GM21390 (cell line): ENCODE measurements at regions not wholly inside any gene's neighbourhood (a gene's known extent, or its start where the extent isn't known, plus 50 kb on each side); places are given as distances from the start of the nearest gene placed in this dataset.

Experiments used
- ATAC-seq: cut with Tn5 transposase; IDR thresholded peaks from one replicate; pipeline ENCODE4 v1.9.1; 2021; ENCODE audit not compliant: unreplicated experiment

DNA sequence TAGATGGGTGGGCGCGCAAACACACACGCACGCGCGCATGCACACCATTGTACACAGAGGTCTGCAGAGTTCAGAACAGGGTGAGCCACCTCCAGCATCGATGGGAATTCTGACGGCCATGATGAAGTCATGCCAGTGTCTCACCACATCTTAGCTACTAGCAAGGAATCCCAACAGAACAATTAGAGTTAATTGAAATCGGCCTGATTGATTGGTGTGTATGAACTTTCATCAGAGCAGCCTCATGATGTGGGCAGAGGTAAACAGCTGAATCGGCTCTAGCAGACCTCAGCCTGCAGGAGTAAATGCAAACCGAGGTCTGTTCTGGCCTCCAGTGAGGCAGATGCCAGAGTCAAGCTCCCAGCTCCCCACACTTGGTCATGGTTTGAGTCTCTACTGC is 200.6 kb downstream of the CBLN1 start:
- no peak for ATAC-seq

DNA sequence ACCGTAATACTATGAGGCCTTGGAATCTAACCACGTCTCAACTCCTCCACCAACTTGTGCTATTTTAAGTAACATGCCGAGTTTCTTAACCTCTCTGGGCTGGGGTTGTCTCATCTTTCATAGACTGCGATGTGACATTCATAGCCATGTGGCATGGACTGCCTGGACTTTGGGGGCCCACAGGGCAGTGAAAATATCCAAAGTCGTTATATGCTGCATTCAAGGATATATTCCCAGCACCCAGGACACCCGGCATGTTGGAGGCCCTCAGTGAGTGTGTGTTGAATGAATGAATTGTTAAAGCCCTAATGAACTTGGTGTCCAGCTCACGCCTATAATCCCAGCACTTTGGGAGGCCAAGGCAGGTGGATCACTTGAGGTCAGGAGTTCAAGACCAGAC is 203.1 kb downstream of the CBLN1 start:
- ATAC-seq, result no peak

DNA sequence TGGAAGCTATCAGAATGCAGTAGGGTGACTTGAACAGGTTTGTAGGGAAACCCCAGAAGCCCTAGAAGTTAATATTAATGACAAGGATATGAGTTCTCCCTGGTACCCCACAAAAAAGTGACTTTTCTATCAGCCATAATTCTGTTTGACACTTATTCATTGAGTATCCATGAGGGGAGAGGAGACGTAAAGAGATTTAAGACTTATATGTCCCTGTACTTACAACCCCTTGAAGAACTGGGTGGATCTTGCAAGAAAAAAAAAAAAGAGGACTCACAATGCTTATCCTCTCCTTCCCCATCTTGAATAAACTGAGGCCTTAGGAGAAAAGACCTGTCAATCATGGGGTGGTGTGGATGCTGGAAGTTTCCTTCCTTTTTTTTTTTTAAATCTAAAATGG is 203.5 kb downstream of the CBLN1 start:
- ATAC-seq, result no peak

DNA sequence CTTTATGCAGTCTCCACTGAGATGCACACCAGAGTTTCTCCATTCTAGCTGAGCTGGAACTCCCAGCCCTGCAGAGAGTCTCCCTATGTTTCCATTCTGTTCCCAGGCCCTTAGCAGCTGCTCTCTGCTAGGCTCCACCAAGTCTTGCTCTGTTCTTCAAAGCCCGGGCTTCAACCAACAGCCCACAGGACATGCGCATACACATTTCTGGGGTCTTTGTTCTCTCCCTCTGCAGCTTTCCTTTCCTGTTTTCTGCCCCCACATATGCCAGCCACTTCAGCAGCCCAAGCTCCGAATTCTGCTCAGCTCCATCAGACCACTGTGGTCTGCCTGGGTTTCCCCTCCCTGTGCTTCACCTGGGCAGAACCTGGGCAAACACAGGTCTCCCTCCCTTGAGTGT is 205.9 kb downstream of the CBLN1 start:
- ATAC-seq, result no peak

DNA sequence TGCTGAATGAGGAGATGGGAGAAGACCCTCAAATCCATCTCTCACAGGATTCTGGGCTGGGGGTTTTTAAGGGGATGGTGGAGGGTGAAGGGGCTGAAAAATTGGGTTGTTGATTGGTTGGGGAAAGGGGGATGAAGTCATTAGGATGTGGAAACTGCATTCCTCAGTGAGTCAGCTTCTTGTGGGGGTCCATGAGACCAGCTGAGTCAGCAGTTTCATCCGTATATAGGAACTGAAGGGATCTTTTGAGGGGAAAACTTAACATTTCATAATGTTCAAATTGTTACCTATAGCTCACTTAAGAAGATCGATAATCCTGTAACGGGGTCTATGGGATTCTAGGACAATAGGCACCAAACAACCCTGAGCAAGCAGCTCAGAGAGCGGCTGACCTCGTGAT is 213.4 kb downstream of the CBLN1 start:
- ATAC-seq, result no peak

DNA sequence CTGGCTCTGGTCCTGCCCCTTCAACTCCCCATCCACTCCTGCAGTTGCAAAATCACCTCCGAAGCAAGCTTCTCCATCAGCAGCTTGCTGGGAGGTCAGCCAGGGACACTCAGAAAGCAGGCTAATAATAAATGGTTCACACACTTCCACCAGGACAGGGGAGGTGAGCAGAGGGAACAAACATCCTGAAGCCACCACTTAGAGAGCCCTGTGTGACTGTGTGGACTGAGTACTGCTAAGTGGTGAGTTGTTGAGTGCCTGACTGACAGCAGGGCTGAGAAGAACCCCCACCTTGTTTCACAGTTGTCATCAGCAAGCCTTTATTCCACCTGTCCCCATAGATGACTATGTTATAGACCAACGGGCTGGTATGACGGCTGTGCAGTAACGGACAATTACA is 213.9 kb downstream of the CBLN1 start:
- no peak for ATAC-seq

DNA sequence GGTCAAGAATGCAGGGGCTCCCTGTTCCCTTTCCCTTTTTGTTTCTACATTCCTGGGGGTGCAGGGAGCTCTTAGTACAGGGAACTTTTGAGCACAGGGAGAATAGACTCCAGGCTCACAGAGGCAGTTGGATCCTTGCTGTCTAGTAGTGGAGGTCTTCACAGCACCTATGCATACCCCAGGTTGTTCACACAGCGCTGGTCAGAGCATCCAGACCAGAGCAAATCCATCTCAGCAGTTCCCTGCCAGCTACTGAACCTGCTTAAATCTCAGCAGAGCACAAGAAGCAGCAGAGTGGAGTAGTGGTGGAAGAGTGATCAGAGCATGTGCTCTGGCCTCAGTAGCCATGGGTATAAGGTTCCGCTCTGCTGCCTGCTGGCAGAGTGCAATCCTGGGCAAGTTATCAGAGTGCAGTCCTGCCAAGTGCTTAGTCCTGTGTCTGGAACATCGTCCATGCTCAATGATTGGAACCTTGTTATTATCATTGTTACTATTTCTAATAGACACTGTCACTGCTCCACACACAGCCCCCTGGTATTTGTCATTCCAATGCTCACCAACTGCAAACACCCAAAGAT is 220.4 kb downstream of the CBLN1 start:
- no peak for ATAC-seq

DNA sequence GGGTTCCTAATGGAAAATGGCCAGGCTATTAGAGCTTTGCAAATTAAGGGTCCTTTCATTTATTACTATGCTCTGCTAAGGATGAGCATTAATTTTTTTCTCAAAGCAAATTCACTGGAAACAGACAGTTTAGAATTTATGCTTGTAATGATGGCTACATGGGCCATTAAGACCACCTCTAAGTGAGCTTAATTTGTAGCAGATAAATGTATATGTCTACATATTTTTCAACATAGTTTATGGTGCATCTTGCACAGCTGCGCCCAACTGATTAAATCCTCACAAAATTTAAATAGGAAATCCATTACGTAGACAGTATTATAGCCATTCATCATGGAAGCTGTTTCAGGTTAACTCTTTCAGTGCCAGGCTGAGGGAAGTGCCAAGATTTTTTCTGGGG is 220.9 kb downstream of the CBLN1 start:
- ATAC-seq, result no peak

DNA sequence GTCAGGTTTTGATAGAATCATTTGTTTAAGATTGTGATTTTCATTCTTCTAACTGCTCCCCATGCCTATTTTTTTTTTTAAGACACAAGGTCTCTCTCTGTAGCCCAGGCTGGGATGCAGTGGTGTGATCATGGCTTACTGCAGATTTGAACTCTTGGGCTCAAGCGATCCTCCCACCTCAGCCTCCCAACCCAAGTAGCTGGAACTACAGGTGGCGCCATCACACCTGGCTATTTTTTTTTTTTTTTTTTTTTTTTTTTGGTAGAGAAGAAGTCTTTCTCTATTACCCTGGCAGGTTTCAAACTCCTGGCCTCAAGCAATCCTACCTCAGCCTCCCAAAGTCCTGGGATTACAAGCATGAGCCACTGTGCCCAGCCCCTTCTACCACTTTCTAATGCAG is 223.3 kb downstream of the CBLN1 start:
- no peak for ATAC-seq

DNA sequence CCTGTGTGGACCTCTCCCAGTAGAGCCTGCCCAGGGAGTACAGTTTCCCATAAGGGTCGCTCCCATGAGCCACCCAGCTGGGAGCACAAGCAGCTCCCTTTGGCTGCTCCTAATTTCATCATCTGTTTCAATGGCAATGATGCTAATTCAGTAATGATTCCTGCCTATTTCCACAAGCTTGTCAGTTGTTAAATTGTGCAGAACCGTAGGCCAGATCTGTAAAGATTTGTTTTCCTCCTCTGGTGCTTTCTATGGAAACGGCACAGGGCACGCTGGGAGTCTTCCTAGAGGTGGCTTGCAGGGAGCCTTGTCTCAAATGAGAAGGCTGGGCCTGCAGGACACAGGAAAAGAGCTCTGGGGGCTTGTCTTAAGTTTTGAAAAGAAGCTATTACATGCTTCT is 223.7 kb downstream of the CBLN1 start:
- ATAC-seq, result no peak

DNA sequence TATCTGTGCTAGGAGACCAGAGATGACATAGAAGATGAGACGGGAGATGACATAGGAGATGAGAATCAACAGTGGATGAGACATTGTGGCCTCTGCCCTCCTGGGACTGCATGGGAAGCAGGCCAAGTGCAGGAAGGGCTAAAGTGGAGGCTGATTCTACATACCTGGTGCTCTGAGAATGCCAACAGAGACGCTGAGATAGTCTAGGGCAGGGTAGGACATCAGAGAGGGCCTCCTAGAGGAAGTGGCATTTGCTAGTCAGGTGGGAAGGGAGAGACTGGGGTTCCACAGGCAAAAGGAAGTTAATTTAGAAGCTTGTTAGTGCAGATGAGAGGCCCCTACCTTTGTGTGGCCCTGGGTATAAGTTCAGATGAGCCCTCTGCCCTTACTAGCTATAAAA is 224.2 kb downstream of the CBLN1 start:
- no peak for ATAC-seq

DNA sequence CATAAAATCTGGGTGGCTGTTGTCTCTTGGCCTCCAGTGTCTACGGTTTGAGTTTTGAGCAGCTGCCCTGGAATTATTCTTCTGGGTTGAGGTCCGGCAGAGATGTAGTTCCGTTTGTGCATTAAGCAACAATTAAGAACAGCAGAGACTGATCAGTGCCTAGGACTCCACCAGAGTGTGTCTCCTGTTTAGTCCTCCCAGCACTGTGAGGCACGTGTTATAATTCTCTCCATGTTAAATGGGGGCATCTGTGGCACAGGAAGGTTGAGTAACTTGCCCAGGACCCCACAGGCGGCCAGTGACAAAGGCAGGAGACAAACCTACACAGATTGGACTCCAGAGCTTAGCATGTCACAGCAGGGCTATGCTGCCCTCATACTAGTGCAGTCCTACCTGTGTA is 225.1 kb downstream of the CBLN1 start:
- ATAC-seq, result no peak

DNA sequence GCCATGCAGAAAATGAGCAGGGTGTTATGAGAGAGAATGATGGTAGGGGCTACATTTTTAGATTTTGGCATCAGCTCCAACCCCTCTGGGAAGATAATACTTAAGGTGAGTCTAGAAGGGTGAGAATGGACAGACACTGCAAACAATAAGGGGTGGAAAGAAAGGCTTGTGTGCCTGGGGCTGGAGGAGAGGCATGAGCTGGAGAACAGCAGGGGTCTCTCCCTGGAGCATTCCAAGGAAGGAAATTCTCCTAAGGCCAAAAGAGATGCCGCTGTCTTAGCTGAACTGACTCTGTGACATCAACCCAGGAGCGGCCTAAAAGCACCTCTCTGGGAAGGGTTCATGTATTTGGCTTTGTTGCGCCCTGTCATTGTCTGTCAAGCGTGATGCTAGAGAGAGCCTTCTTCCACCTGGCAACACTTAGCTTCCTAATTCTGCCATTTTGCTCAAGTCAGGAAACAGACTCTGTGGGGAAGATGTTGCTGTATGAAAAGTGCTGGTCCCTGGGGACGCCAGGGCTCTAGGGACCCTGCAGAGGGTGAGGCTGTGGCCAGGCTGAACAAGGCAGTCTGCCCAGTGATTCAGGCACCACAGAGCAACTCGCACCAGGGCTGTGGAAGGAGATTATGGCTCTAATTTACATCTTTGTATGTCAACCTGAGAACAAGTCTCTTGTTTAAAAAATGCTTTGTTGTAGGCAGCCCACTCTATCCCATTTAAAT is 225.7 kb downstream of the CBLN1 start:
- ATAC-seq, result no peak

DNA sequence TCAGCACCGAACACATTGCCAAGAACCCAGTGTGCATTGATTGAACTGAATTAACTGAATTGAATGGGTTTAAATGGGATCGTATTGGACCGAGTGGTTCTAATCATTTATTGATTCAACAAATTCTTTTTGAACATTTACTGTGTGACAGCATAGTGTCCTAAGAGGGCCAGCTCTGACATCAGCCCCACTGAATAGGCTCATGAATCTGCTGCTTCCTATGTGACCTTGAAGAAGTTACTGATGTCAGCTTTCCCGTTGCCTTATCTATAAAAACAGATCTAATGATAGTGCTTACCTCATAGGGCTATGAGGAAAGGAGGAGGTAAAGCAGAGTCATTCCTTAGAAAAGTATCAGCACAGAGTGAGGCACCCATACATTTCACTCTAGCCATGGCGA is 226.3 kb downstream of the CBLN1 start:
- ATAC-seq, result no peak

DNA sequence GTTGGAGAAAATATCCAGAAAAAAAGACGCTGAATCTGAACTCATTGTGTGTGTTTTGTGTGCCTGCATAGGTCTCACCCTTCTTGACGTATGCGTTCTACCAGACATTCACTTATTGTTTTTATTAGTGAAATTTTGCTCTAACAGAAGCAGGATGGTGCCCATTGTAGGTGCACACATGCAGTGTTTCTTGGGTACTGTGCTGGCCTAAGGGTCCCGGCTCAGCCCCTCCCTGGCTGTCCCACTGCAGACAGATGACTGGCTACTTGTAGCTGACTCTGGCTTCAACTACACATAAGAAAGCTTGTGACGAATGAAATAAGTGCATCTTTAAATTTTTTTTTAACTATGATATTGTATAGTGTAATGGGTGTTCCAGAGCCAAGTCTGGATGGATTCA is 227.0 kb downstream of the CBLN1 start:
- ATAC-seq, result no peak

DNA sequence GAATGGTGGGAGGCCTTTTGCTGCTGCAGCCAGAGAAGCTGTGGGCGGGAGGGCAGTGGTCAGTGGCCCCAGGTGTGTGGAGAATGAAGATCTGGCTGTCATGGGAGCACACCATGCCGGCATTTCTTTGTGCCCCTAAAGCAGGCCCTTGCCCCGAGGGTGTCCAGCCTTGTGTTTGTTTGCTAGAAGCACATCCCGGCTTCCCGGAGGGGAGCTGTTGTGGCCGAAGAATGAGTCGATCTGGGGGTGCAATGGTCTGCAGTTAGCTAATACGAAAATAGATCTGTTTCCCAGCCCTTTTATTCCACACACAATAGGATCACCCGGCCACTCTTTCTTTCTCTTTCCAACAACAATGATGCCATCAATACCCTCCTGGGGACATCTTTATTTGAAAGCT is 228.8 kb downstream of the CBLN1 start:
- ATAC-seq, result no peak

DNA sequence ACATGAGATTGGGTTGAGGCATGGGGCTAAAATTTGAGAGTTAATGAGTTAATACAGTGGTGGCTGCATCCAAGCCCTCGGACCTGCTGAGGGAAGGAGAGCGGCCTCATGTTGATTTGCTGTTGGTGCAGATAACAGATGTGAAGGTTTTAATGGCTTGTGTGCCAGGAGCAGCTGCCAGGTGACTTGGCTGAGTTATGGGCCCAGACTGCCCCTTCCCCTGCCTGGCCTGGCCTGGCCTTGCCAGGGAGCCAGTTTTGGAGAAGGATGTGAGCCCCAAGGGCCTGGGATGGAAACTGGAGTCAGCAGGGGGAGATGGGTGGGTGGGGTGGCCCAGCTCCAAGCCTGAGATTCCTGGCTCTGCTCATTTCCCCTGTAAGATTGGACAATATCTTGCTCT is 230.1 kb downstream of the CBLN1 start:
- no peak for ATAC-seq

DNA sequence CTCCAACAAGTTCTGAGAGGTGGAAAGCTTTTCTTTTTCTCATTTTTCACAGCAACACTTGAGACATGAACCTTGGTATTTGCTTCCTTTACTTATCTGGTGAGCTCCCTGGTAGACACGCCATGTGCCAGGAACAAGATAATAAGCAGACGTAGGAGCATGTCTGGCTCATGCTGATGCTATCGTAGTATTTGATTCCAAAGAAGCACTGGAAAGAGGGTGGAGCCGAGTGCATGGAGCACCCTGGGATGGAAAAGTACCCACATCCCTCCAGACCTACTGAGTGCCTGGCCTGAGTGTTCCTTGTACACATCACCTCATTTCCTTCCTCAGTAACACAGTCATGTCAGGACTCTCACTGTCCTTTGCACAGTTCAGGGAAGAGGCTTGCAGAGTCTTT is 231.0 kb downstream of the CBLN1 start:
- no peak for ATAC-seq

DNA sequence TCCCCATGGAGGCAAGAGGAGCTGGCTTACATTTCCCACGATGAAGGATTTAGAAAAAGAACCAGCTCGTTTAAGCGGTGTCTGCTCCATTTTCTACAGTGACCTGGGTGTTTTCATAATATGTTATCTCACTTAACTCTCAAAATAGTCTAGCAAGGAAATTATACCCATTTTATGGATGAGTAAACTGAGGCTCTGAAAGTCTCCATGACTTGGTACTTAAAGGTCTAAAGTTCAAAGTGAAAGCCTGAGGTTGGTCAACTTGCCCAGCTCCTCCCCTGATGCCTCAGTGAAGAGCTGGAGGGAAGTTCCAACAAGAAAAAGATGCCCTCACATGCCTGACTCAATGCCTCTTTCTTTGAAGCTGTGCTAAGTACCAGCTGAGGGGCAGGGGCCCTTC is 232.0 kb downstream of the CBLN1 start:
- ATAC-seq, result no peak

DNA sequence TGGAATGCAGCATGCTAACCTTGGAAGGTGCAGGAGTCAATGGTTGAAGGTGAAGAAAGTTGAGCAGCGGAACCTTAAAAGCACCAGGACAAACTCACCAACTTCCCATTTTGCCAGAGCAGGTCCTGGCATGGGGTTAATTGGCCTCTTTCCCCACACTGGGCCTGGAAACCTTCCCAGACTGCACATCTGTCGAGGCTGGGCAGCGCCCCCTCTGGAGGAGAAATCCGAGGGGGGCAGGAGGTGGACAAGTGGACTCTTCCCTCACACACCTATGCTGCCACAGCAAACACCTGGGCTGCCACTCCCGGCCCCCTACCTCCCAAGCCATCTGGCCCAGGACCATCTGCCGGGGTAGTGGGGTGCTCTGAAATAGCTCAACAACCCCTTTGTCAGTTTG is 232.4 kb downstream of the CBLN1 start:
- ATAC-seq, result no peak

DNA sequence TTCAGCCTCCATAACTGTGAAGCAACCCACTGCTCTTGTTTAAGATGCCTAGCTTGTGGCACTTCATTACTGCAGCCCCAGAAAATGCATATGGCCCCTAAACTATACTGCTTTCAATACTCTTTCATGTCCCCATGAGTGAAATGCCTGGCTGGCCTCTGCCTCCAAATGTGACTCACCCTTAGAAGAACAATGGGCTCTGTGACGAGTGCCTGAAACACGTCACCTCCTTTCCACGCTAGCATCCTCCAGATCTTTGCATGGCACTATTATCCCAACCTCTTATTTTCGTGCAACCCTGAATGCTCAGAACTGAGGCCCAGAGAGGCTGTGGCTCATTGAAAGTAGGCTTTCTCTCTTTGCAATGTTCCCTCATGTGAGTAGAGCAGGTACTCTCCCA is 233.1 kb downstream of the CBLN1 start:
- ATAC-seq, result no peak

DNA sequence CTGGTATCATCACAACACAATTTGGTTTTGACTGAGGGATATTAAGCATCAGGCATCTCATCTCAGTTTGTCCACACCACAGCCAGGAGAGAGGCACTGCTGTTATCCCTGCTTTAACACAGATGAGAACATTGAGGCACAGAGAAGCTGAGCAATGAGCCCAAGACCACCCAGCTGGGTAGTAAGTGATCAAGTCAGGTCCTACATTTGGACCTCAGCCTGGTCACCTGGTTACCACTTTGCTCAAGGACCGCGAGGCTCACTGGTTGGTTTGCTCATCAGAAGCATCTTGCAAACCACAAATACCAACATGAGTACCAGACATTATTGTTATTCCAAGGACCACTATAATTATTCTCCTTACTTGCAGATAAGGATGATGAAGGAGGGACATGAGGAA is 245.5 kb downstream of the CBLN1 start:
- ATAC-seq, result no peak

DNA sequence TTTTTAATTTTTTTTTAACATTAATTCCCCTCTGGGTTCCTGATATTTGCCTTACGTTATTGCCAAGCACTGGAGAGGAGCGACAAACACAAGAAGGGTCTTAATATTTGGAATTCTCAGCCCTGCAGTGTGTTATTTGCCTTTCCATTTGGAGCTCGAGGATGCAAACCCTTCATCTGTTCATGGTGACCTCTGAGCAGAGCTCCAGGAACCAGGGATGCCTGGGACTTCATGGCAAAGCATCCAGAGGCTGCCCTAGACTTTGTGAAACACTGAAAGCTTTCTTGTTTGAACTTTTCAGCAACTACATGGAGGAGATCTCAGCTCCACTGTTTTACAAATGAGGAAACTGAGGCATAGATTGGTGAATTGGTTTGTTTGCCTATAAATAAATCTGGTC is 254.2 kb downstream of the CBLN1 start:
- no peak for ATAC-seq
